OCI-LY1 (cell line): ENCODE measurements at regions not wholly inside any gene's neighbourhood (a gene's known extent, or its start where the extent isn't known, plus 50 kb on each side); places are given as distances from the start of the nearest gene placed in this dataset.

Experiments
- H2AFZ ChIP-seq: fragments of 200-600 bp; sonication (generic), shearing (Covaris generic); 2 replicates; pipeline ENCODE4 v1.6.0; 2014; ENCODE audit warnings: antibody characterized with exemption, mild to moderate bottlenecking, low read length
- H3F3A ChIP-seq: fragments of 200-600 bp; sonication (generic), shearing (Covaris generic); 2 replicates; pipeline ENCODE4 v1.6.0; 2014; ENCODE audit warnings: mild to moderate bottlenecking, antibody characterized with exemption, low read length, moderate library complexity; ENCODE audit not compliant: insufficient read depth
- H3K27ac ChIP-seq: fragments of 200-600 bp; sonication (generic); 2 replicates; pipeline ENCODE4 v1.5.1; 2014; ENCODE audit warnings: low read length, mixed run types, mild to moderate bottlenecking, low read depth; ENCODE audit not compliant: poor library complexity, severe bottlenecking
- H3K27me3 ChIP-seq: fragments of 200-600 bp; sonication (generic); 2 replicates; pipeline ENCODE4 v1.6.0; 2014; ENCODE audit warnings: antibody characterized with exemption, mild to moderate bottlenecking, low read length, moderate library complexity; ENCODE audit not compliant: insufficient read depth
- H3K36me3 ChIP-seq: fragments of 200-600 bp; sonication (generic); 2 replicates; pipeline ENCODE4 v1.6.1; 2014; ENCODE audit warnings: mild to moderate bottlenecking, antibody characterized with exemption, low read length, moderate library complexity, mixed read lengths; ENCODE audit not compliant: insufficient read depth
- H3K4me1 ChIP-seq: fragments of 200-600 bp; sonication (generic); 2 replicates; pipeline ENCODE4 v1.5.1; 2014; ENCODE audit warnings: mild to moderate bottlenecking, low read length, moderate library complexity; ENCODE audit not compliant: insufficient read depth, severe bottlenecking
- H3K4me2 ChIP-seq: fragments of 200-600 bp; sonication (generic), shearing (Covaris generic); 2 replicates; pipeline ENCODE4 v1.6.1; 2014; ENCODE audit warnings: low read length
- H3K4me3 ChIP-seq: fragments of 200-600 bp; sonication (generic); 2 replicates; pipeline ENCODE4 v1.5.1; 2014; ENCODE audit warnings: low read length, low read depth, mild to moderate bottlenecking, mixed read lengths; ENCODE audit not compliant: poor library complexity, severe bottlenecking
- H3K79me2 ChIP-seq: fragments of 200-600 bp; shearing (Covaris generic); 2 replicates; pipeline ENCODE4 v1.6.1; 2016; ENCODE audit warnings: mixed run types, low read length, mixed read lengths; ENCODE audit not compliant: insufficient read depth
- H3K9ac ChIP-seq: fragments of 200-600 bp; sonication (generic), shearing (Covaris generic); 2 replicates; pipeline ENCODE4 v1.6.1; 2014; ENCODE audit warnings: mild to moderate bottlenecking, low read length, mixed read lengths
- H3K9me2 ChIP-seq: fragments of 200-600 bp; sonication (generic), shearing (Covaris generic); 2 replicates; pipeline ENCODE4 v1.6.1; 2014; ENCODE audit warnings: low read depth, mild to moderate bottlenecking, low read length, mixed read lengths
- H3K9me3 ChIP-seq: fragments of 200-600 bp; shearing (Covaris generic); 2 replicates; pipeline ENCODE4 v1.6.1; 2014; ENCODE audit warnings: low read length, mixed read lengths
- H4K20me1 ChIP-seq: fragments of 200-600 bp; sonication (generic), shearing (Covaris generic); 2 replicates; pipeline ENCODE4 v1.6.0; 2016; ENCODE audit warnings: mild to moderate bottlenecking, low read length; ENCODE audit not compliant: insufficient read depth
- CTCF ChIP-seq: fragments of 200-600 bp; sonication (generic), shearing (Covaris generic); IDR thresholded peaks from 2 replicates; pipeline ENCODE4 v1.5.1; 2017; ENCODE audit warnings: mild to moderate bottlenecking, antibody characterized with exemption, low read length, moderate library complexity, mixed read lengths
- EZH2 ChIP-seq: fragments of 200-600 bp; sonication (generic), shearing (Covaris generic); IDR thresholded peaks from 2 replicates; pipeline ENCODE4 v1.8.0; 2017; ENCODE audit warnings: borderline replicate concordance, mixed run types, mild to moderate bottlenecking, antibody characterized with exemption, low read length, moderate library complexity, mixed read lengths

GRCh38 chr6:98576791-98577190 is 257.6 kb upstream of the POU3F2 start:
- Histone ChIP-seq H3K4me3 (no peak overlapping the region), H2AFZ (no peak overlapping the region), H3K9me3 (no peaks in the 10 kb centered on the region), H3K4me1 (no peaks in the 10 kb centered on the region), H4K20me1 (no peaks in the 10 kb centered on the region), H3K79me2 (no peaks in the 10 kb centered on the region), H3K27me3 (no peaks in the 10 kb centered on the region), H3F3A (no peaks in the 10 kb centered on the region), H3K9ac (no peak overlapping the region), H3K4me2 (no peak overlapping the region), H3K27ac (no peak overlapping the region), H3K36me3 (no peaks in the 10 kb centered on the region), H3K9me2 (no peaks in the 10 kb centered on the region)
- TF ChIP-seq CTCF, result no peak
- no peak for TF ChIP-seq EZH2

- Histone ChIP-seq H3K79me2 (no peaks in the 10 kb centered on the region), H3K4me1 (no peaks in the 10 kb centered on the region)
These were observed 256.4 kb upstream of the POU3F2 start for GRCh38 chr6:98578016-98578415.

GRCh38 chr6:98579079-98579478 is 255.3 kb upstream of the POU3F2 start:
- no peak overlapping the region for H3K4me2 ChIP-seq
- no peak overlapping the region for H3K27ac ChIP-seq
- no peaks in the 10 kb centered on the region for H4K20me1 ChIP-seq
- H3K9me3 ChIP-seq, result no peaks in the 10 kb centered on the region
- TF ChIP-seq EZH2 (no peak), CTCF (no peak)
- H2AFZ ChIP-seq, result no peak overlapping the region
- no peaks in the 10 kb centered on the region for H3K9me2 ChIP-seq
- H3K36me3 ChIP-seq, result no peaks in the 10 kb centered on the region
- H3K9ac ChIP-seq, result no peak overlapping the region
- no peaks in the 10 kb centered on the region for H3K4me1 ChIP-seq
- H3F3A ChIP-seq, result no peaks in the 10 kb centered on the region
- H3K4me3 ChIP-seq, result no peak overlapping the region
- no peaks in the 10 kb centered on the region for H3K27me3 ChIP-seq
- no peaks in the 10 kb centered on the region for H3K79me2 ChIP-seq

More at GRCh38 chr6:98578016-98578415, 256.4 kb upstream of the POU3F2 start:
- Histone ChIP-seq H3K9ac (no peak overlapping the region), H4K20me1 (no peaks in the 10 kb centered on the region), H3K36me3 (no peaks in the 10 kb centered on the region), H2AFZ (no peak overlapping the region), H3K4me3 (no peak overlapping the region), H3F3A (no peaks in the 10 kb centered on the region), H3K9me3 (no peaks in the 10 kb centered on the region), H3K27me3 (no peaks in the 10 kb centered on the region), H3K9me2 (no peaks in the 10 kb centered on the region), H3K4me2 (no peak overlapping the region), H3K27ac (no peak overlapping the region)
- TF ChIP-seq CTCF (no peak), EZH2 (no peak)
